Epithelial cell of esophagus (primary cell): ENCODE measurements at regions not wholly inside any gene's neighbourhood (a gene's known extent, or its start where the extent isn't known, plus 50 kb on each side); places are given as distances from the start of the nearest gene placed in this dataset.

ENCODE experiments used
- DNase-seq: peaks from one replicate; pipeline ENCODE4 v3.0.0; 2010; ENCODE audit warnings: low read depth
- H3K4me3 ChIP-seq: 2 replicates; pipeline ENCODE4 v1.5.1; 2011; ENCODE audit warnings: mild to moderate bottlenecking, low read length, control low read depth
- CTCF ChIP-seq: IDR thresholded peaks from 2 replicates; pipeline ENCODE4 v1.5.1; 2011; ENCODE audit warnings: low read depth, mild to moderate bottlenecking, low read length, control low read depth, inconsistent platforms; ENCODE audit not compliant: insufficient read depth; ENCODE audit errors: missing control alignments

- H3K4me3 ChIP-seq, result no peak overlapping the region
- TF ChIP-seq CTCF, result no peak
- DNase-seq, result no peak
Observed at GRCh38 chr1:8198522-8198921, 119.4 kb upstream of the SLC45A1 start.

- no peak overlapping the region for H3K4me3 ChIP-seq
- peak; percentile 91 for DNase-seq
- no peak for TF ChIP-seq CTCF
Observed at GRCh38 chr1:8197493-8198282, 120.2 kb upstream of the SLC45A1 start.

- no peak overlapping the region for H3K4me3 ChIP-seq
- peak; percentile 88 for DNase-seq
- no peak for TF ChIP-seq CTCF
Observed at GRCh38 chr1:8194481-8195227, 123.3 kb upstream of the SLC45A1 start.

DNA sequence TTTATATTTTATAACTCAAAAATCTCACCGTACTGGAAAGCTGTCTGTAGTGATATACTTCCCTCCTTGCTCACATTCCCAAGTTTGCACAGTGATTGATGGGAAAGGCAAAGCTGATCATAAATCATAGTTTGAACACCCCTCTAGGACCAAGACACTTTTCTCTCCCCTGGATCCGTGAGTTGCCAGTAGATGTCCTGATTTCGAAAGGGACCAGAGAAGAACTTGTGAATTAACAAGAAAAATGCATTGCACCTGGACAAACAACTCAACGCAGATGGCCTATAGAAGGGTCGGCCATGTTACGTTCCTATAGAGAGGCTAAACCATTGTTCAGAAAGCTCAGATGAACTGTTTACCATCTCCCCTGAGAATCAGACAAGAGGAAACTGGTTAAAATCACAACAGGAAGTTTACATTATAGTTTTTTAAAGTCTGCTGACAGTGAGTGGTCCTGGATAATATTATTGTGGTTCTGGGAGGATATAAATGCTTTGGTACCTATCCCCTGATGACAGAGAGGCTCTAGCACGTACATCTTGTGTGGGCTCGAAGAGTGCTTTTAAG lies 124.0 kb upstream of the SLC45A1 start:
- no peak for TF ChIP-seq CTCF
- no peak overlapping the region for H3K4me3 ChIP-seq
- no peak for DNase-seq

DNA sequence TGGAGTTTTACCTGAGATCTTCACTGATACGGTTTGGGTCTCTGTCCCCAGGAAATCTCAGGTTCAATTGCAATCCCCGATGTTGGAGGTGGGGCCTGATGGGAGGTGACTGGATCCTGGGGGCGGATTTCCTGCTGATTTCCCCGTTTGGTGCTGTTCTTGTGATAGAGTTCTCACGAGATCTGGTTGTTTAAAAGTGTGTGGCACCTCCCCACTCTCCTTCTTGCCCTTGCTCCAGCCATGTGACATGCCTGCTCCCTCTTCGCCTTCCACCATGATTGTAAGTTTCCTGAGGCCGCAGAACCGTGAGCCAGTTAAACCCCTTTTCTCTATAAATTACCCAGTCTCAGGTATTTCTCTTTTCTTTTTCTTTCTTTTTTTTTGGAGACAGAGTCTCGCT lies 126.4 kb upstream of the SLC45A1 start:
- DNase-seq, result no peak
- H3K4me3 ChIP-seq, result no peak overlapping the region
- TF ChIP-seq CTCF, result no peak

DNA sequence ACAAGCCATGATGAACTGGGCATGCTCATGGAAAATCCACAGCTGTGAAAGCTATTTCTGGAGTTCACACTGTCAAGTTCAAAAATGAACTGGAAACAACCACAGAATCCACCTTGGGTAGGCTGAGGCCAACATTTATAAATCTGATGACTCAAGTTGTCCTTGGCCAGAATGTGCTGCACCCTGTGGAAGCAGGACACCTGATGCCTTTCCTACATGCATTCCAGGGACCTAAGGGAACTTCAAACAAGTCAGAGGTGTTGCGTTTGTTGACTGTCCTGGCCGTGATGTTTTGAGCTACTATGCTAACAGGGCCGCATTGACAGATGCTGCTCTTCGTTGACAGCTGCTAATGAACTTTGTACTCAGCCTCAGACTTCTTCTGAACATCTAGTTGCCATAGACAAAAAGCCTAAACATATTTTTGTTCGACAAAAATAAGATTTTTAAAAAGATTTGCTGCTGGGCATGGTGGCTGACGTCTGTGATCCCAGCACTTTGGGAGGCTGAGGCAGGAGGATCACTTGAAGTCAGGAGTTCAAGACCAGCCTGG lies 127.9 kb upstream of the SLC45A1 start:
- H3K4me3 ChIP-seq, result no peak overlapping the region
- no peak for TF ChIP-seq CTCF
- DNase-seq, result no peak
